Duodenal mucosa (tissue), 2 donors: ENCODE measurements at regions not wholly inside any gene's neighbourhood (a gene's known extent, or its start where the extent isn't known, plus 50 kb on each side); places are given as distances from the start of the nearest gene placed in this dataset.

Source experiments
- H3K27ac ChIP-seq: one replicate; pipeline ENCODE4 v1.7.0; 2013; ENCODE audit warnings: low read depth, low read length
- H3K27me3 ChIP-seq, 2 donors: one replicate each; pipeline ENCODE4 v1.7.0; 2013; ENCODE audit warnings: low read length in 2 of 2, control low read depth in 1 of 2; ENCODE audit not compliant: insufficient read depth in 2 of 2, control insufficient read depth in 1 of 2
- H3K36me3 ChIP-seq, 2 donors: one replicate each; pipeline ENCODE4 v1.7.0; 2013; ENCODE audit warnings: low read length in 2 of 2, control low read depth in 1 of 2; ENCODE audit not compliant: insufficient read depth in 2 of 2, control insufficient read depth in 1 of 2
- H3K4me1 ChIP-seq, 2 donors: one replicate each; pipeline ENCODE4 v1.7.0; 2013; ENCODE audit warnings: low read length in 2 of 2, control low read depth in 1 of 2; ENCODE audit not compliant: insufficient read depth in 2 of 2, control insufficient read depth in 1 of 2
- H3K4me3 ChIP-seq, 2 donors: one replicate each; pipeline ENCODE4 v1.7.0; 2013; ENCODE audit warnings: low read length in 2 of 2, low read depth in 1 of 2
- H3K9ac ChIP-seq, 2 donors: one replicate each; pipeline ENCODE4 v1.7.0; 2013; ENCODE audit warnings: low read length in 2 of 2, low read depth in 1 of 2
- H3K9me3 ChIP-seq, 2 donors: one replicate each; pipeline ENCODE4 v1.7.0; 2013; ENCODE audit warnings: low read length in 2 of 2, control low read depth in 1 of 2; ENCODE audit not compliant: control insufficient read depth in 1 of 2

DNA sequence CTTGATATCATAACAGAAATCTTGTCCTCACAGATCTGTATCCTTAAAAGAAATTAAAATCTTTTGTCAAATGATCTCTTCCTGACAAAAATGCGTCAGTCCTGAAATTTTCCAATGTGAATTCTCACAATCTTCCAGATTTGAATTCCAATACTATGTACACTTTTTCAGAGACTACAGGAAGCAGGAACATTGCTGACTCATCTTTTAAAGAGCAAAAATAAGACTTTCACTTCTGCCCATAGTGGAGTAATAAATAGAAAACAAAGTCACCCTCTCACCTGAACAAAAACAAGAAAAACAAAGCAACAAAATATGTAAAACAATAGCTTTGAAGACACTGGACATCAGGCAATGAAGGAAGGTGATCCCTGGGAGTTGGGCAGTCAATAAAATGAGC is 167.0 kb upstream of the IPO5 start:
- no peaks in the 10 kb centered on the region for H3K36me3 ChIP-seq
- peaks cover 4 to 13% of the 10 kb centered on the region in 2 donors for H3K9me3 ChIP-seq

DNA sequence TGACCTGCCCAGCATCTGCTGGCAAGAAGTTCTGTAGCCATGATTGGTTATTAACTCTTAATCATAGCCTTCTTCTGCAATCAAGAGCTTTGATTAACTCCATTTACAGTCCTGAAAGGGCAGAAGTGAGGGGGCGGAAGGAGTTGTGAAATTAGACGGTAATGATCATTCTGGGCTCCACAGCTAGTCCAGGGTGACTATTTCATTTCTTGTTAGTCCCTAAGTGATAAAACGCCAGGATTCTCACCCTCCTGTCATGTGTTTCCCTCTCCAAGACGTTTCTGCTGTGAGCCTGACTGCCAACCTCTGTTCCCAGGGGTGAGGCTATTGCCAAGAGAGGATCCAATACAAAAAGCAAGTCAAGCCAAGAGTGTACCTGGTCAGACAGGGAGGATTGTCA is 155.9 kb upstream of the IPO5 start:
- peaks cover 3 to 17% of the 10 kb centered on the region in 2 donors for H3K9me3 ChIP-seq
- H3K36me3 ChIP-seq: no peaks in the 10 kb centered on the region
- H3K27me3 ChIP-seq: no peaks in the 10 kb centered on the region
- no peak overlapping the region for H3K4me3 ChIP-seq
- no peaks in the 10 kb centered on the region for H3K4me1 ChIP-seq
- H3K9ac ChIP-seq: no peak overlapping the region
- no peak overlapping the region for H3K27ac ChIP-seq

More for the DNA sequence above, 167.0 kb upstream of the IPO5 start:
- H3K27ac ChIP-seq: no peak overlapping the region
- H3K4me1 ChIP-seq: no peaks in the 10 kb centered on the region
- no peak overlapping the region for H3K9ac ChIP-seq
- H3K27me3 ChIP-seq: no peaks in the 10 kb centered on the region
- no peak overlapping the region for H3K4me3 ChIP-seq

DNA sequence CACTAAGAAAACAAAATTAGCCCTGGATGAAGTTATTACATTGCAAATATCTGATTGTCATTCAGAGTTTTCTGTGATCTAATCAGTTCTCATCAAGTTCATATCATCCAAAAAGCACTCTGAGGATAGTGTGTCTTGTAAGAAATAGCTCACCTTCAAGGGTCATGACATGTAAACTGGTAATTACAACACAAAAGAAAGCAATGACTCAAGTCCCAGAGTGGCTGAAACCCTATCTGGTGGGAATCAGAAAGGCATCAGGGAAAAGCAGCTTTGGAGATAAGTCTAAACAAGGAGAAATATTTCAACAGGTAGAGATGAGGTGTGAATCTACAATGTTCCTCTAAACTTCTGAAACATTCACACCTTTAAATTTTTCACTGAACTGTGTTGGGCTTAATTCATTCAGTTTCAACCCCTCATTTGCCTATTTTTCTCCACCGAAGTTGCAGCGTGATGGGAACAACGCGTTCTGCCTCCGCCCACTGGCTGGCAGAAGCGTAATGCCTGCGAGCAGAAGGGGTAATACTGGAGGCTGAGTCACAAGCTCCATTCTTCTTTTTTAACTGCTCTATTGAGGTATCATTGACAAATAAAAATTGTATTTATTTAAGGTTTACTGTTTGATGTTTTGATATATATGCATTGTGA is 155.2 kb upstream of the IPO5 start:
- Histone ChIP-seq H3K4me3 (no peak overlapping the region), H3K27me3 (no peaks in the 10 kb centered on the region), H3K9ac (no peak overlapping the region), H3K4me1 (no peaks in the 10 kb centered on the region), H3K27ac (no peak overlapping the region), H3K9me3 (peaks cover 0 to 10% of the 10 kb centered on the region in 2 donors), H3K36me3 (no peaks in the 10 kb centered on the region)

DNA sequence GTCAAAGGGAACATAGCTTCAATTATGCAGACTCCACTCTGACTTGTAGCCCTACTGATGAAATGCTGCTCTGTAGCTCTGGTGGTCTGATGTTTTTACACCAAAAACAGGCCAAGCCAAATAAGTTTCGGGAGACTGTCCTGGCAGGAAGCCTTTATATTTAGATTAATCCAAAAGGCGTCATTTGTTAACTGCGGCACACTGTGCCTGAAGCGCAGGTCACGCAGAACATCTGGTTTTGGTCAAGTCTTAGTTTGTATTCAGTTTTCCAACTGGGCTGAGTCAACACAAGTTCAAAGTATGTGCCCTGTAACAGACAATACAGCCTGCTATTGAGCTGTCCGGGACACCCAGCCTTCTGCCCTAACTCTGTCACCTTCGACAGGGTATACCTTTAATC is 154.6 kb upstream of the IPO5 start:
- no peaks in the 10 kb centered on the region for H3K4me1 ChIP-seq
- no peak overlapping the region for H3K27ac ChIP-seq
- no peak overlapping the region for H3K9ac ChIP-seq
- H3K4me3 ChIP-seq: no peak overlapping the region
- peaks cover 0 to 5% of the 10 kb centered on the region in 2 donors for H3K9me3 ChIP-seq
- H3K36me3 ChIP-seq: no peaks in the 10 kb centered on the region
- H3K27me3 ChIP-seq: no peaks in the 10 kb centered on the region

DNA sequence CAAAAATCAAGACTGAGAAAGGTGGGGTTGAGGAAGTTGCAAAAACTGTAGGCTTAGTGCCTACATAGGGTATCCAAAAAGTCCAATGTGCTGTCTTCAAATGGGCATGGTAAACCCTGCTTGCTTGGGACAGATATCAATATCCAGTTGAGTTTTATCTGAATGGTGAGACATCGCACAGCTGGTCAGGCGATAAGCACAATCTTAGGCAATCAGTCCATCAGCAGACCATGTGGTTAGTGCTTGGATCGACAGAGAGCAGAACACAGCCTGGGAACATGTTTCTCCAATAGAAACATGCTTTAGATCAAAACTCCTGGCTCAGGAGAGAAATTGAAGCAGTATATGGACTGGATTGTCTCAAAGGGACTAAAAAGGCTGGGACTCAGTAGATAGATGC is 151.3 kb upstream of the IPO5 start:
- Histone ChIP-seq H3K9me3 (no peaks in the 10 kb centered on the region), H3K9ac (no peak overlapping the region), H3K4me1 (no peaks in the 10 kb centered on the region), H3K27me3 (no peaks in the 10 kb centered on the region), H3K27ac (no peak overlapping the region), H3K4me3 (no peak overlapping the region), H3K36me3 (no peaks in the 10 kb centered on the region)

DNA sequence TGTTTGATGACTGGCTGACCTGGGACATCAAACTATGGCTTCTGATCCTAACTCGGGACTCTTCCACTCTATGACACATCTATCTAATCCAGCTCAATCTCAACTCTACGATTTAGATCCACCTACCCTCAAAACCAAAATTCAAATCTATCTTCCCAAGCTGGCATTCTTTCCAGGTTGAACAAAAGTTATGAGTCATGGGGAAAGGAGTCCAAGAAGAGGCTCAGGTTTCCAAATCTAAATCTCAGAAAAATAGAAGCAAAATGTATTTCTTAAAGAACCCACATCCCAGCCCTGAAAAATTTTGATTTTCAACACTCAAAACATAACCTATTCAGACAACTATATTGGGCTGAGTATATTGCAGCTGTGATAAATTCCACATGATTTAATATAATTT is 143.9 kb upstream of the IPO5 start:
- Histone ChIP-seq H3K4me3 (no peak overlapping the region), H3K27ac (no peak overlapping the region), H3K4me1 (no peaks in the 10 kb centered on the region), H3K27me3 (no peaks in the 10 kb centered on the region), H3K36me3 (no peaks in the 10 kb centered on the region), H3K9me3 (no peaks in the 10 kb centered on the region), H3K9ac (no peak overlapping the region)

DNA sequence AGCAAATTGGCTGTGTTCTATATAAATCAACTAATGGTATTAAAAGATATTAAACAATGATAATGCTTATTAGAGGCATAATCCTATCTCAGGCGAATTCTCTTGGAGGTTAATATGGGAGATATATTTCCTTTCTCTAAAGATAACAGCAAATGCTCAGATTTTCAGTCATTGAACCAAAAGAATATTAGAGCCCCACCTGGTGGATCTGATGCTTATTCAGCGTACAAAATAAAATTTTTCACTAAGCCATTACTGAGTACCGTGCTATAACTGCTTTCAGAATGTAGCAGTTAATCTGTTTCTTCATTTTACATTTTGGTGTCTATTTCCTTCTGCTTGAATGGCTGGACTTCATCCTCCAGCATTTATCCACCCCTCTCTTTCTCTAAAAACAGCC is 143.3 kb upstream of the IPO5 start:
- Histone ChIP-seq H3K9ac (no peak overlapping the region), H3K27me3 (no peaks in the 10 kb centered on the region), H3K4me1 (no peaks in the 10 kb centered on the region), H3K36me3 (no peaks in the 10 kb centered on the region), H3K4me3 (no peak overlapping the region), H3K9me3 (no peaks in the 10 kb centered on the region), H3K27ac (no peak overlapping the region)

DNA sequence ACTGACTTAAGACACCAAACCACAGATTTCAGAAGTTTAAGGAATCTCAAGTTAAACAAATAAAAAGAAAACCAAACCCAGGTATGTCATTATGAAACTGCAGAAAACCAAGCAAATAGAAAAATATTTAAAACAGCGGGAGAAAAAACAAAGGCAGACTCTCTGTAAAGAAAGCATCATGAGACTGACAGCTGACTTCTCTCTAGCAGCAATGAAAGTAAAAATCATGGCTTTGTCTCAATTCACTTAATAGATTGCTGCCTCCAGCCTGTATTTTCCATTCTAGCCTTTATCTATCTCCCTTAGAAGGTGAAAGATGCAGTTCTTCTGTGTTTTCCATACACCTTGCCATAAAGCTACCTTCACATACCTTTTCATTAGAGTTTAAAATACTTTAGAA is 131.1 kb upstream of the IPO5 start:
- Histone ChIP-seq H3K27ac (no peak overlapping the region), H3K9ac (no peak overlapping the region), H3K9me3 (no peaks in the 10 kb centered on the region), H3K27me3 (no peaks in the 10 kb centered on the region), H3K36me3 (no peaks in the 10 kb centered on the region), H3K4me1 (no peaks in the 10 kb centered on the region), H3K4me3 (no peak overlapping the region)

DNA sequence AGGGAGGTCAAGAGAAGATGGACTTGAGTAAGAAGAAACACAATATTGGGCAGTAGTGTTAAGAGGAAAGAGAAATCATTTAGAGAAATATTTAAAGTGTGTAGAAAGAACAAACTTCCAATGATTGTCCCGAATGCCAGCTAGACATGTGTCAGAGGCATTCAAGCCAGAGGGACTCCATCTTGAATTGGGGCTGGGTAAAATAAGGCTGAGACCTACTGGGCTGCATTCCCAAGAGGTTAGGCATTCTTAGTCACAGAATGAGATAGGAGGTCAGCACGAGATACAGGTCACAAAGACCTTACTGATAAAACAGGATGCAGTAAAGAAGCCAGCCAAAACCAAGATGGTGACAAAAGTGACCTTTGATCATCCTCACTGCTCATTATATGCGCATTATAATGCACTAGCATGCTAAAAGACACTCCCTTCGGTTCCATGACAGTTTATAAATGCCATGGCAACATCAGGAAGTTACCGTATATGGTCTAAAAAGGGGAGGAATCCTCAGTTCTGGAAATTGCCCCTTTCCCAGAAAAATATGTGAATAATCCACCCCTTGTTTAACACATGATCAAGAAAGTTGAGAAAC is 127.0 kb upstream of the IPO5 start:
- H3K27me3 ChIP-seq: no peaks in the 10 kb centered on the region
- H3K9me3 ChIP-seq: no peaks in the 10 kb centered on the region
- H3K27ac ChIP-seq: no peak overlapping the region
- no peak overlapping the region for H3K9ac ChIP-seq
- no peak overlapping the region for H3K4me3 ChIP-seq
- H3K4me1 ChIP-seq: no peaks in the 10 kb centered on the region
- H3K36me3 ChIP-seq: no peaks in the 10 kb centered on the region

DNA sequence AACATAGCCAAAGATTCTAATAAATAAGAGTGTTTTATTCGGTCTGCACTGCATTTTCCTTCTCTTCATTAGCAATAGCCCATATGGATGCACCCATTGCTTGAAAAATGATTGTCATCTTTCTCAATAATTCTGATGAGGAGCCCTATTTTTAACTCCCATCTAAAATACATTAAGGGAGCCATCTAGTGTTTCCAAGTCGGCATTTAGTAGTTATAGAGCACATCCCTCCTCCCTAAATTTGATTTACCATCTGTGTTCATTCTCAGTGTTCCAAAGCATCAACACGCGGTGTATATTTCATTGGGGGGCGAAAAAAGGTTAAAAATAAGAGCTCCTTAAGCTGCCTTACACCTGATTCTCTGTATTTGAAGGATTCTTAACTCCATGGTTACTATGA is 119.2 kb upstream of the IPO5 start:
- no peaks in the 10 kb centered on the region for H3K27me3 ChIP-seq

More for the DNA sequence above, 119.2 kb upstream of the IPO5 start:
- Histone ChIP-seq H3K36me3 (no peaks in the 10 kb centered on the region), H3K4me3 (no peak overlapping the region), H3K9me3 (peaks cover 0 to 4% of the 10 kb centered on the region in 2 donors), H3K9ac (no peak overlapping the region), H3K4me1 (no peaks in the 10 kb centered on the region), H3K27ac (no peak overlapping the region)
